ENCODE measurements at regions not wholly inside any gene's neighbourhood (a gene's known extent, or its start where the extent isn't known, plus 50 kb on each side); places are given as distances from the start of the nearest gene placed in this dataset.

- Histone ChIP-seq H3K27ac (no peak overlapping the region), H3K9me3 (no peaks in the 10 kb centered on the region), H3K4me3 (no peak overlapping the region), H3K4me1 (replicated peaks) (no peaks in the 10 kb centered on the region), H3K36me3 (no peaks in the 10 kb centered on the region), H3K27me3 (replicated peaks; ENCODE audit: insufficient read depth) (no peaks in the 10 kb centered on the region)
- no peak for DNase-seq (ENCODE audit: low spot score)
- 95% methylated on average over 7 of the region's 7 CpGs for WGBS
- TF ChIP-seq POLR2A (IDR thresholded peaks at IDR 0.05) (no peak), POLR2AphosphoS5 (IDR thresholded peaks at IDR 0.05) (no peak), CTCF (IDR thresholded peaks at IDR 0.05) (no peak)
- intact Hi-C loops (cut with DNase I) = no loop called here
Observed at GRCh38 chr5:116769470-116769869, 194.8 kb upstream of the SEMA6A start.

GRCh38 chr5:116766470-116766947 is 191.9 kb upstream of the SEMA6A start:
- Histone ChIP-seq H3K36me3 (no peaks in the 10 kb centered on the region), H3K4me3 (no peak overlapping the region), H3K27ac (no peak overlapping the region), H3K9me3 (no peaks in the 10 kb centered on the region), H3K27me3 (replicated peaks; ENCODE audit: insufficient read depth) (no peaks in the 10 kb centered on the region), H3K4me1 (replicated peaks) (no peaks in the 10 kb centered on the region)
- intact Hi-C loops (cut with DNase I) = no loop called here
- no peak for DNase-seq (ENCODE audit: low spot score)
- TF ChIP-seq POLR2A (IDR thresholded peaks at IDR 0.05) = no peak
- TF ChIP-seq CTCF (IDR thresholded peaks at IDR 0.05) = no peak
- no peak for TF ChIP-seq POLR2AphosphoS5 (IDR thresholded peaks at IDR 0.05)
- 66% methylated on average over 6 of the region's 6 CpGs for WGBS

GRCh38 chr5:116765441-116765840 is 190.8 kb upstream of the SEMA6A start:
- Histone ChIP-seq H3K27me3 (replicated peaks; ENCODE audit: insufficient read depth) (no peaks in the 10 kb centered on the region), H3K4me1 (replicated peaks) (no peaks in the 10 kb centered on the region), H3K27ac (no peak overlapping the region), H3K36me3 (no peaks in the 10 kb centered on the region), H3K9me3 (no peaks in the 10 kb centered on the region), H3K4me3 (no peak overlapping the region)
- intact Hi-C loops (cut with DNase I) = no loop called here
- DNase-seq (ENCODE audit: low spot score) = no peak
- TF ChIP-seq CTCF (IDR thresholded peaks at IDR 0.05) (no peak), POLR2AphosphoS5 (IDR thresholded peaks at IDR 0.05) (no peak), POLR2A (IDR thresholded peaks at IDR 0.05) (no peak)
- 52% methylated on average over 1 of the region's 1 CpG for WGBS

- H3K4me1 ChIP-seq (replicated peaks) = no peaks in the 10 kb centered on the region
- no peak overlapping the region for H3K4me3 ChIP-seq
- DNase-seq (ENCODE audit: low spot score) = no peak
- no peaks in the 10 kb centered on the region for H3K36me3 ChIP-seq
- intact Hi-C loops (cut with DNase I) = no loop called here
- H3K9me3 ChIP-seq = no peaks in the 10 kb centered on the region
- H3K27ac ChIP-seq = no peak overlapping the region
- WGBS = 95% methylated on average over 2 of the region's 2 CpGs
- H3K27me3 ChIP-seq (replicated peaks; ENCODE audit: insufficient read depth) = no peaks in the 10 kb centered on the region
- no peak for TF ChIP-seq POLR2AphosphoS5 (IDR thresholded peaks at IDR 0.05)
- no peak for TF ChIP-seq CTCF (IDR thresholded peaks at IDR 0.05)
- no peak for TF ChIP-seq POLR2A (IDR thresholded peaks at IDR 0.05)
Observed at GRCh38 chr5:116764941-116765340, 190.3 kb upstream of the SEMA6A start.

GRCh38 chr5:116763987-116764866 is 189.6 kb upstream of the SEMA6A start:
- TF ChIP-seq CTCF (IDR thresholded peaks at IDR 0.05) (no peak), POLR2AphosphoS5 (IDR thresholded peaks at IDR 0.05) (no peak)
- Histone ChIP-seq H3K36me3 (no peaks in the 10 kb centered on the region), H3K27me3 (replicated peaks; ENCODE audit: insufficient read depth) (no peaks in the 10 kb centered on the region), H3K9me3 (no peaks in the 10 kb centered on the region), H3K4me3 (no peak overlapping the region), H3K27ac (no peak overlapping the region), H3K4me1 (replicated peaks) (no peaks in the 10 kb centered on the region)
- no peak for DNase-seq (ENCODE audit: low spot score)
- intact Hi-C loops (cut with DNase I) = no loop called here
- WGBS = 79% methylated on average over 19 of the region's 19 CpGs
